H1 (cell line): ENCODE measurements at regions not wholly inside any gene's neighbourhood (a gene's known extent, or its start where the extent isn't known, plus 50 kb on each side); places are given as distances from the start of the nearest gene placed in this dataset.

ENCODE experiments used
- CTCF ChIA-PET: fragments of 300-600 bp; sonication (Branson Sonifier 250); formaldehyde crosslinking; loops from one replicate; lab custom pipeline; 2021; ENCODE audit not compliant: partially characterized antibody; lab: Charles Lee
- POLR2A ChIA-PET: fragments of 300-600 bp; sonication (Branson Sonifier 250); formaldehyde crosslinking; loops from one replicate; lab custom pipeline; 2021; ENCODE audit warnings: inconsistent platforms; ENCODE audit not compliant: partially characterized antibody; lab: Charles Lee
- DNase-seq, 2 experiments: peaks; one replicate each; pipeline versions ENCODE4 v3.0.0 to v3.0.0-alpha.2; 2010 to 2022; ENCODE audit warnings: low spot score in 2 of 2, low read depth in 1 of 2, mixed read lengths in 1 of 2
- FAIRE-seq: peaks from 2 replicates; lab custom pipeline; 2011; peaks lifted over from hg19 to GRCh38; lab: Jason Lieb, UNC
- H2AFZ ChIP-seq: 2 replicates; pipeline ENCODE4 v1.8.1; 2012; ENCODE audit warnings: low read length, inconsistent platforms
- H2AK5ac ChIP-seq: 2 replicates; pipeline ENCODE4 v1.6.1; 2013; ENCODE audit warnings: low read depth, low read length
- H2BK120ac ChIP-seq: replicated peaks from 2 replicates; pipeline ENCODE3; 2013; ENCODE audit warnings: low read depth, low read length, inconsistent platforms
- H2BK12ac ChIP-seq: 2 replicates; pipeline ENCODE4 v1.6.1; 2013; ENCODE audit warnings: low read depth, low read length
- H2BK15ac ChIP-seq: 2 replicates; pipeline ENCODE4 v1.6.1; 2013; ENCODE audit warnings: low read length
- H2BK20ac ChIP-seq: 2 replicates; pipeline ENCODE4 v1.6.1; 2013; ENCODE audit warnings: low read length
- H2BK5ac ChIP-seq: 2 replicates; pipeline ENCODE4 v1.6.1; 2013; ENCODE audit warnings: low read depth, low read length
- H3K14ac ChIP-seq: 2 replicates; pipeline ENCODE4 v1.6.1; 2013; ENCODE audit warnings: inconsistent platforms; ENCODE audit not compliant: insufficient read length
- H3K18ac ChIP-seq: 2 replicates; pipeline ENCODE4 v1.6.1; 2013; ENCODE audit warnings: low read length; ENCODE audit errors: extremely low read depth
- H3K23ac ChIP-seq: 2 replicates; pipeline ENCODE4 v1.6.1; 2013; ENCODE audit warnings: inconsistent platforms; ENCODE audit not compliant: insufficient read length
- H3K23me2 ChIP-seq: 2 replicates; pipeline ENCODE4 v1.6.1; 2013; ENCODE audit warnings: low read depth, low read length
- H3K27ac ChIP-seq: 2 replicates; pipeline ENCODE4 v1.6.1; 2011; ENCODE audit warnings: low read depth, low read length, inconsistent platforms
- H3K27me3 ChIP-seq, 4 experiments: replicated peaks in 1 of 4; 1 replicate in 1 of 4; 2 replicates in 3 of 4; pipeline versions ENCODE4 v1.6.1 to v1.8.1; 2011 to 2013; ENCODE audit warnings: low read length in 3 of 4, mild to moderate bottlenecking in 3 of 4, inconsistent platforms in 2 of 4, mixed read lengths in 2 of 4, moderate library complexity in 1 of 4; ENCODE audit not compliant: control insufficient read depth in 3 of 4, insufficient read depth in 3 of 4; ENCODE audit errors: extremely low read depth in 1 of 4
- H3K36me3 ChIP-seq, 4 experiments: 2 replicates each; pipeline versions ENCODE4 v1.6.1 to v1.8.1; 2011 to 2013; ENCODE audit warnings: mild to moderate bottlenecking in 4 of 4, low read length in 3 of 4, moderate library complexity in 2 of 4, control low read depth in 1 of 4, inconsistent platforms in 1 of 4; ENCODE audit not compliant: insufficient read depth in 4 of 4, control insufficient read depth in 2 of 4
- H3K4ac ChIP-seq: replicated peaks from 2 replicates; pipeline ENCODE3; 2013; ENCODE audit warnings: low read length, low read depth, mixed read lengths, inconsistent platforms; ENCODE audit not compliant: insufficient read length
- H3K4me1 ChIP-seq, 4 experiments: replicated peaks in 1 of 4; 1 replicate in 1 of 4; 2 replicates in 3 of 4; pipeline versions ENCODE4 v1.6.1 to v1.8.1; 2011 to 2013; ENCODE audit warnings: low read length in 3 of 4, inconsistent platforms in 2 of 4, mixed read lengths in 1 of 4; ENCODE audit not compliant: insufficient read depth in 4 of 4, control insufficient read depth in 3 of 4
- H3K4me2 ChIP-seq, 2 experiments: 2 replicates each; pipeline versions ENCODE4 v1.6.1 to v1.8.1; 2011 to 2013; ENCODE audit warnings: low read depth in 2 of 2, low read length in 2 of 2, control low read depth in 1 of 2, inconsistent platforms in 1 of 2, mild to moderate bottlenecking in 1 of 2; ENCODE audit not compliant: insufficient read depth in 1 of 2
- H3K4me3 ChIP-seq, 4 experiments: fragments of 200-600, 300-600 bp in 1 of 4; sonication (generic), shearing (Covaris generic), sonication (Bioruptor Twin) in 1 of 4; 2 replicates each; pipeline versions ENCODE4 v1.5.1 to v1.8.1; 2011 to 2016; ENCODE audit warnings: low read length in 4 of 4, low read depth in 3 of 4, control low read depth in 2 of 4, inconsistent platforms in 2 of 4, mild to moderate bottlenecking in 2 of 4, mixed read lengths in 1 of 4, moderate library complexity in 1 of 4; ENCODE audit not compliant: insufficient read depth in 2 of 4; ENCODE audit errors: extremely low read depth in 1 of 4
- H3K56ac ChIP-seq: replicated peaks from 2 replicates; pipeline ENCODE3; 2013; ENCODE audit warnings: low read depth, mild to moderate bottlenecking, mixed read lengths, low read length, inconsistent platforms; ENCODE audit not compliant: insufficient read length
- H3K79me1 ChIP-seq: 2 replicates; pipeline ENCODE4 v1.6.1; 2013; ENCODE audit warnings: low read depth, low read length, control low read depth
- H3K79me2 ChIP-seq, 2 experiments: 2 replicates each; pipeline versions ENCODE4 v1.6.1 to v1.8.1; 2012 to 2013; ENCODE audit warnings: low read length in 2 of 2, mild to moderate bottlenecking in 2 of 2, inconsistent platforms in 1 of 2; ENCODE audit not compliant: insufficient read depth in 2 of 2, control insufficient read depth in 1 of 2
- H3K9ac ChIP-seq, 4 experiments: replicated peaks in 1 of 4; 1 replicate in 1 of 4; 2 replicates in 3 of 4; pipeline versions ENCODE4 v1.6.1 to v1.8.1; 2011 to 2013; ENCODE audit warnings: low read depth in 3 of 4, low read length in 3 of 4, control low read depth in 2 of 4, mild to moderate bottlenecking in 2 of 4, moderate library complexity in 2 of 4, inconsistent platforms in 1 of 4; ENCODE audit errors: extremely low read depth in 1 of 4
- H3K9me3 ChIP-seq, 2 experiments: 2 replicates each; pipeline versions ENCODE4 v1.6.1 to v1.8.1; 2012 to 2013; ENCODE audit warnings: mild to moderate bottlenecking in 2 of 2, moderate library complexity in 2 of 2, control low read depth in 1 of 2, inconsistent platforms in 1 of 2, low read depth in 1 of 2, low read length in 1 of 2, mixed read lengths in 1 of 2; ENCODE audit not compliant: insufficient read depth in 2 of 2
- H4K20me1 ChIP-seq, 2 experiments: replicated peaks in 1 of 2; 2 replicates each; pipeline versions ENCODE3 to v1.8.1; 2011 to 2013; ENCODE audit warnings: inconsistent platforms in 2 of 2, low read length in 2 of 2, mild to moderate bottlenecking in 1 of 2; ENCODE audit not compliant: insufficient read depth in 2 of 2, control insufficient read depth in 1 of 2
- H4K5ac ChIP-seq: 2 replicates; pipeline ENCODE4 v1.6.1; 2013; ENCODE audit warnings: low read length, low read depth, mixed read lengths, inconsistent platforms; ENCODE audit not compliant: insufficient read length
- H4K8ac ChIP-seq: 2 replicates; pipeline ENCODE4 v1.8.0; 2013; ENCODE audit warnings: mild to moderate bottlenecking, moderate library complexity, low read length, inconsistent platforms; ENCODE audit not compliant: insufficient read depth; ENCODE audit errors: extremely low read depth
- H4K91ac ChIP-seq: replicated peaks from 2 replicates; pipeline ENCODE3; 2013; ENCODE audit warnings: low read length, mixed read lengths, inconsistent platforms; ENCODE audit not compliant: insufficient read length
- ATF2 ChIP-seq: IDR thresholded peaks from 2 replicates; pipeline ENCODE4 v1.6.1; 2012; ENCODE audit warnings: low read length, inconsistent platforms
- BCL11A ChIP-seq, 2 experiments: IDR thresholded peaks; one replicate each; pipeline ENCODE4 v1.6.1; 2011; ENCODE audit warnings: low read depth in 2 of 2, low read length in 2 of 2, mild to moderate bottlenecking in 2 of 2
- BRCA1 ChIP-seq: IDR thresholded peaks from 2 replicates; pipeline ENCODE4 v1.6.1; 2012; ENCODE audit warnings: low read depth, low read length, improper control_type of control experiment
- CBX5 ChIP-seq: fragments of 300-800, 300-1000 bp; sonication (generic); IDR thresholded peaks from 2 replicates; pipeline ENCODE4 v1.7.1; 2016; ENCODE audit warnings: antibody characterized with exemption, low read length, low read depth
- E2F6 ChIP-seq: IDR thresholded peaks from 2 replicates; pipeline ENCODE4 v1.6.1; 2012; ENCODE audit warnings: inconsistent platforms
- EGR1 ChIP-seq: IDR thresholded peaks from 2 replicates; pipeline ENCODE4 v1.6.1; 2011; ENCODE audit warnings: low read depth, low read length, borderline replicate concordance
- POLR2A ChIP-seq, 2 experiments: IDR thresholded peaks; 1 replicate in 1 of 2; 2 replicates in 1 of 2; pipeline ENCODE4 v1.6.1; 2011; ENCODE audit warnings: low read depth in 2 of 2, low read length in 2 of 2, mild to moderate bottlenecking in 2 of 2; ENCODE audit errors: control extremely low read depth in 1 of 2
- SAP30 ChIP-seq: fragments of 300-600 bp; sonication (generic); IDR thresholded peaks from 2 replicates; pipeline ENCODE4 v1.7.1; 2012; ENCODE audit warnings: low read length, moderate library complexity, mild to moderate bottlenecking, inconsistent platforms; ENCODE audit not compliant: insufficient read depth, insufficient replicate concordance
- SIRT6 ChIP-seq: IDR thresholded peaks from one replicate; pipeline ENCODE4 v1.7.1; 2012; ENCODE audit warnings: low read length, inconsistent platforms
- TBP ChIP-seq: IDR thresholded peaks from 2 replicates; pipeline ENCODE4 v1.6.1; 2011; ENCODE audit warnings: low read depth, low read length, improper control_type of control experiment
- USF2 ChIP-seq: IDR thresholded peaks from 2 replicates; pipeline ENCODE4 v1.6.1; 2011; ENCODE audit warnings: low read length, improper control_type of control experiment
- WGBS, 2 experiments: shearing (Covaris generic) in 1 of 2; methylation state at CpG; one replicate each; pipeline versions ENCODE4 v1.1.6 to v1.1.7; 2013 to 2015; ENCODE audit warnings: low lambda C conversion rate in 2 of 2, mixed read lengths in 2 of 2, inconsistent platforms in 1 of 2, low coverage in 1 of 2, missing lambda C conversion rate in 1 of 2; ENCODE audit not compliant: insufficient replicate concordance in 2 of 2, insufficient coverage in 1 of 2, insufficient read length in 1 of 2; ENCODE audit errors: extremely low coverage in 1 of 2, missing lambda C conversion rate in 1 of 2; 5-methylcytosine and 5-hydroxymethylcytosine counted together

- Histone ChIP-seq H3K27me3 (no peaks in the 10 kb centered on the region), H2BK120ac (no peak overlapping the region), H3K23me2 (no peaks in the 10 kb centered on the region), H4K20me1 (no peaks in the 10 kb centered on the region), H2AFZ (no peak overlapping the region), H3K56ac (no peak overlapping the region), H4K8ac (no peak overlapping the region), H3K23ac (no peak overlapping the region), H2AK5ac (no peak overlapping the region), H4K91ac (no peak overlapping the region), H3K18ac (no peak overlapping the region), H3K36me3 (no peaks in the 10 kb centered on the region), H3K79me2 (no peaks in the 10 kb centered on the region), H2BK5ac (no peak overlapping the region), H3K4me3 (no peak overlapping the region), H3K27ac (no peak overlapping the region), H2BK20ac (no peak overlapping the region), H3K4ac (no peak overlapping the region), H3K4me1 (no peaks in the 10 kb centered on the region), H3K4me2 (no peak overlapping the region), H3K9me3 (no peaks in the 10 kb centered on the region), H3K14ac (no peak overlapping the region), H2BK15ac (no peak overlapping the region), H4K5ac (no peak overlapping the region), H3K79me1 (no peaks in the 10 kb centered on the region), H3K9ac (no peak overlapping the region), H2BK12ac (no peak overlapping the region)
- no peak for FAIRE-seq
- 77% methylated on average over 2 of the region's 2 CpGs; no CpG with 5 or more reads in 1 of the 2 experiments for WGBS, 2 experiments
- DNase-seq, result no peak
- no peak for TF ChIP-seq SAP30
- no peak for TF ChIP-seq CBX5
- no peak for TF ChIP-seq TBP
- TF ChIP-seq EGR1, result no peak
- no peak for TF ChIP-seq BCL11A (IDR thresholded peaks at IDR 0.05; ENCODE audit: low read depth in 2 of 2, low read length in 2 of 2)
- no peak for TF ChIP-seq BRCA1
- no peak for TF ChIP-seq E2F6
- TF ChIP-seq POLR2A (IDR thresholded peaks at IDR 0.05; ENCODE audit: control extremely low read depth in 1 of 2, low read depth in 2 of 2, low read length in 2 of 2), result no peak
- no peak for TF ChIP-seq SIRT6
- no peak for TF ChIP-seq USF2
- no peak for TF ChIP-seq ATF2
- POLR2A ChIA-PET, result no interaction called here
- CTCF ChIA-PET, result no interaction called here
These were observed 814.5 kb upstream of the MIR17HG start for GRCh38 chr13:90532861-90533492.
